NB4 (cell line): ENCODE measurements at regions not wholly inside any gene's neighbourhood (a gene's known extent, or its start where the extent isn't known, plus 50 kb on each side); places are given as distances from the start of the nearest gene placed in this dataset.

ENCODE experiments used
- CTCF ChIP-seq: IDR thresholded peaks from one replicate; pipeline ENCODE4 v1.5.1; 2012; ENCODE audit warnings: low read depth, low read length
- MYC ChIP-seq: IDR thresholded peaks from 2 replicates; pipeline ENCODE4 v1.6.1; 2011; ENCODE audit warnings: low read depth, low read length
- POLR2A ChIP-seq: IDR thresholded peaks from 2 replicates; pipeline ENCODE4 v1.6.1; 2011; ENCODE audit warnings: mild to moderate bottlenecking; ENCODE audit not compliant: insufficient read length; ENCODE audit errors: extremely low read depth

- TF ChIP-seq MYC (no peak), CTCF (no peak), POLR2A (no peak)
Measured at GRCh38 chr12:58138424-58138823, 197.1 kb downstream of the ATP23 start.
